NCI-H69 (cell line): ENCODE measurements at regions not wholly inside any gene's neighbourhood (a gene's known extent, or its start where the extent isn't known, plus 50 kb on each side); places are given as distances from the start of the nearest gene placed in this dataset.
A peak's percentile ranks its signal among the peaks of the same experiment; 100 is the strongest.

Experiments
- DNase-seq: peaks from one replicate; lab custom pipeline; 2025; lab: John Stamatoyannopoulos, UW

DNA sequence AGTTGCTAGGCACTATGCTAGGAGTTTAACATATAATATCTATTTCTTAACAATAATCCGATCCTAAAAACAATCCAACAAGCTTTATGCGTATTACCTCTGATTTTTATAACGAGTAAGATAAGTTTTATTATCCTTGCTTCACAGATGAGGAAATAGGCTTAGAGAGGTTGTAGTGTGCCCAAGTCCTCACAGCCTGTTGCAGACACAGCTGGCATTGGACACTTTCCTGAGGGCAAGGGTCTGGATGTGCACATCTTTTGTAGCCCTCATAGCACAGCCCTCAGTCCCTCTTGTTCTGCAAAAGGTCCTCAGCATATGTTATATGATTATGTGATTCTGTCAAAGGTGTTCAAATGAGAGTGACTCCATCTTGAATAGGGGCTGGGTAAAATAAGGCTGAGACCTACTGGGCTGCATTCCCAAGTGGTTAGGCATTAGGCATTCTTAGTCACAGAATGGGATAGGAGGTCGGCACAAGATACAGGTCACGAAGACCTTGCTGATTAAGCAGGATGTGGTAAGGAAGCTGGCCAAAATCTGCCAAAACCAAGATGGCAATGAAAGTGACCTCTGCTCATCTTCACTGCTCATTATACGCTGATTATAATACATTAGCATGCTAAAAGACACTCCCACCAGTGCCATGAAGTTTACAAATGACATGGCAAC is 75.7 kb upstream of the F3 start:
- no peak for DNase-seq

DNA sequence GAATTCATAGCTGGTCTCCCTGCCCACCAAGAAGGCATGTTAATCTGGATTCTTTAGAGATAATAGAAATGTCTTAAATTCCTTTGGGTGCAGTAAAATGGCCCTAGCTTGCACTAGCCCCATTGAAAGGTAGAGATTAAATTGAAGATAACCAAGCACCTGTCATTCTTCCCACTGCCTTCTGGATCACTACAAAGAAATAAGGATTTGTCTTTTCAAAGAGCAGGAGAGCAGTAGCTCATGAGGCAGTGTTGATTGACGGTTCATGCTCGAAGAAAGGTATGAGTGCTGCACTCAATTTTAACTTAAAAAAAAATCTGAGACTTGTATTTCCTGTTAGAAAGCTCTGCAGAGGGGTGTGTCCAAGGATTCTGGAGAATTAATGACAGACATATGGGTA is 74.9 kb upstream of the F3 start:
- no peak for DNase-seq

DNA sequence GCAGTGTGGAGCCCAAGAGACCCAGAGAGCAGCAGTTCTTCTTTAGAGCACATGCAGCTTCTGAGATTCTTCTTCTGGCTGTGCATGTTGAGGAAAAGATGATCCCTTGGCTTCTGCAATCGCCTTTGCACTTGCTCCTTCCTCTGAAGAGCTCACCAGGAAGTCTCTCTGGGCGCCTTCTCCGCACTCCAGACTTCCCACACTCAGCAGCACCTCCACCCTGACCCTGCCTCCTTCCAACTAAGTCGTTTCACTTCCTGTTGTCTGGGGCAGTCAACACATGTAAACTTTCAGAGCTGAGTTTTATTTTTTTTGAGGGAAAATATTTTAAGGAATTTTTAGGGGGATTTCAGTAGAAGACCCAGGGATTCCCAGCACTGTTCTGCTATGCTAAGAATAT is 73.4 kb upstream of the F3 start:
- no peak for DNase-seq

DNA sequence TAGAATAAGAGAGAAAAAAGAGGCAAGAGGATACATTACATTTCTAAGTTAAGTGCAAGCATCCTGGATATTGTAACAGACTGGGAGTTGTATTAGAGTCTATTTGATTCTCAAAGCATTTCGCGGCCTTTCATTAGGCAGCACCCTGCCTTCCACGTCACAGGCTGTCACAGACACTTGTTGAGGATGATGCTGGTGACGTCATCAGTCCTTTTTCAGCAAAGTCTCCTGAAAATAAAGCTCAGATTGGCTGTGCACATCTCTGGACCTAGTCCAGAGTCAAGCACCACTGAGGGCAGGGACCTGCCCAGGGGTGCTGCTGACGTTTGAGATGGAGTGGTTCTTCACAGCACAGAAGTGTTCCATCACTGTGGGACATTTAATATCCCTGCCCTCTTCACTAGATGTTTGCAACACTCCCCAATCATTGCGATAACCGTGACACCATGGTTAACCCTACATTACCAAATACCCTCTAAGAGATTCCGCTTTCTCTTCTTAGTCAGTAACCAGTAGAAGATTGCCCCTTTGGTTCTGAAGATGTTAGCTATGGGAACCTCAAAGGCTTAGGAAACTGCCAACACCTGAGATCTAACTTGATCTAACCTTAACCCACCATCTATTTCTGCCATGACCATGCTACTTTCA is 72.7 kb upstream of the F3 start:
- no peak for DNase-seq

DNA sequence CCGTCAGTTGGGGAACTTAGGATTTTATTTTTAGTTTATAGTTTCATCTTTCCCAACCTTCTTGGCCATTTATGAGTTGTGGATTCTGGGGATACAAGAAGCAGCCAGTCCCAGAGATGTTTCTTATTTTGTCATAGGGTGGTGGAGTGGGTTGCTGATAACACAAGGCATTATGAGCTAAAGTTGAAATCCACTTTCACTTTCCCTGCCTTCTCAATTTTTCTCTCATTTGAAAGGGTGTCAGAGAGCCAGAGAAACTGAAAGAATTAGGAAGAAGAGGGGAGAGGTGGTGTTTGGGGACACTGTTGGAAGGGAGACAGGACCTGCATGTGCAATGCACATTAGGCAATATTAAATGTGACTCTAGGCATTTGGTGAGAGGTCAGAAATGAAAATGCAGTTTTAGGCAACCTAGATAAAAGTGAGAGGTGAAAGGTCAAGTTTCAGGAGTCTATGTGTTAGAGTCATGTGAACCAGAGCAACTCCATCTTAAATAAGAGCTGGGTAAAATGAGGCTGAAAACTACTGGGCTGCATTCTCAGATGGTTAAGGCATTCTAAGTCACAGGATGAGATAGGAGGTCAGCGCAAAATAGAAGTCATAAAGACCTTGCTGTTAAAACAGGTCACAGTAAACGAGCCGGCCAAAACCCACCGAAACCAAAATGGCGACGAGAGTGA is 71.1 kb upstream of the F3 start:
- DNase-seq = no peak

DNA sequence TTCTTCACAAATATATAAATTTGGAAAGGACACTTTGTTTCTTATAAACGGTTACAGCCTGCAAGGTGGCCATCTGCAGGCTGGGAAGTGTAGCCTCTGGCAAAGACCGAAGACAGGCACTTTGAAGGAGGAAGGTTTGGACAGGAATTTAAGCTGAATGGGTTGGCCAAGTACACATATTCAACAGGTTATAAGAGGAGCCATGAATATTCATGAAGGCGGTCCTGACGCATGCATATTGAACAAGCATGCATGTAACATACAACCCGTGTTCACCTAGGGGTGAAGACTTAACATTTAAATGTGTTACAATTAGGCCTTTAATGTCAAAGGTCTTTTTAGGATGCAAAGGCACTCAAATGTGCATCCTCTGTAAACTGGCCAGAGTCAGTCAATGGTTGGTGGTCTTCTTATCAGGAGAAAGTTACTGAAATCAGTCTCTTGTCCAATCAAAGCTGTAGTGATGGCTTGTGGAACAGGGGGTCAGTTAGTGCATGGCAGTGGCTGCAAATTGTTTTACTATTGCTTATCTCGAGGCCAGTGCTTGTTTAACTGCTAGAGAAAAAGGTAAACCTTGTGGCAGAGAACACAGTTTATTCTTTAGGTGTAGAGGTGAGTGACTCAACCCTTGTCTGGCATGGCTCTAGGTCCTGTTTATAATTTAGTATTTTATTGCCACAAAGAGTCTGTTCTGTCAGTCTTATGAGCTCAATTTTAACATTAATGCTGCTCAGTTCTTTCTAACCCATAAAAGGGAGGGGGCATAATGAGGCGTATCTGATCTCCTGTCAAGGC is 70.3 kb upstream of the F3 start:
- DNase-seq = no peak

DNA sequence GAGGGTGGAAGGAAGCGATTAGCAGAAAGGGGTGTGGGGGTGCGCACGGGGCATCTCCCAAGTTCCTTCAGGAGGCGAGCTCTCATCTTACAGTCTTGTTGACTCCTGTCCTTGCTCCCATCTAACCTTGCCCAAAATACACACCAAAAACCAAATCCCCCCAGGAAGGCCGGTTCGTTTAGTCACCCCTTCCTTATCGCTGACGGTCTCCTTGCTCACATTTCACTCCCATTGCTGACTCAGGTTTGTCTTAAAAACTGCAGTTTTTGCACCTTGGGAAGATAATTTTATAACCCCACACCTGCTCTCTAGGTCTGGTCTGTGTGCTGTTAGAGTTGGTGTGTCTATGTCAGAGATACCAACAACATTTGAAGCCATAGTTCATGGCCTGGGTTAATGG is 68.1 kb upstream of the F3 start:
- no peak for DNase-seq

DNA sequence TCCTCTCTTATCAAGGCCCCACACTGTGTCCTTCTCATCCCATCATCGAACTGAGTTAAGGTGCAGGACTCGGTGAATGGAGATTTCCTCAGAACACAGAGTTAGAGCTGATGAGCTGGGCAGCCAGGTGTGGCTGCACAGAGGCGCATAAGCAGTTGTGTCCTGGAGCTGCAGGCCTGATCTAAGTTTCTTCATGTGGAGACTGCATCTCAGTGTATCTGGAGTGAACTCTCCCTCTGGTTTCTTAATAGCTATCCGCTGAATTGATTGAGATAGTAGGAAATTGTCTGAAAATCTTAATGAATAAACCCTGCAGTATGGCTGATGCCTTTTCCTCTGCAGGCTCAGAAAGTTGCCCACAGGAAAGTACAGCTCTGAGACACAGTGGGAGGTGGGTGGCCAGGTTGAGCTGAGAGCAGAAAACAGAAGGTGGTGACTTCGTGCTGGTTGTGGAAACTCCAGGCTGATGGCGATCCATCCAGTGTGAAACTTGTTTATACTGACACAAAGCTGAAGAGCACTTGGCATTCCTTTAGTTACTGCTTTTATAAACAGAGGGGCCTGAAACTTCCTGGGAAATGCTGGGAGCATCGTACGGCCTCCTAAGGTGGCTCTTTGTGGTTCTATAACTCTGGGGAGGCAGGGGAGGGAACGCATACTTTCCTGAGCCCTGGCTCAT is 67.4 kb upstream of the F3 start:
- no peak for DNase-seq

DNA sequence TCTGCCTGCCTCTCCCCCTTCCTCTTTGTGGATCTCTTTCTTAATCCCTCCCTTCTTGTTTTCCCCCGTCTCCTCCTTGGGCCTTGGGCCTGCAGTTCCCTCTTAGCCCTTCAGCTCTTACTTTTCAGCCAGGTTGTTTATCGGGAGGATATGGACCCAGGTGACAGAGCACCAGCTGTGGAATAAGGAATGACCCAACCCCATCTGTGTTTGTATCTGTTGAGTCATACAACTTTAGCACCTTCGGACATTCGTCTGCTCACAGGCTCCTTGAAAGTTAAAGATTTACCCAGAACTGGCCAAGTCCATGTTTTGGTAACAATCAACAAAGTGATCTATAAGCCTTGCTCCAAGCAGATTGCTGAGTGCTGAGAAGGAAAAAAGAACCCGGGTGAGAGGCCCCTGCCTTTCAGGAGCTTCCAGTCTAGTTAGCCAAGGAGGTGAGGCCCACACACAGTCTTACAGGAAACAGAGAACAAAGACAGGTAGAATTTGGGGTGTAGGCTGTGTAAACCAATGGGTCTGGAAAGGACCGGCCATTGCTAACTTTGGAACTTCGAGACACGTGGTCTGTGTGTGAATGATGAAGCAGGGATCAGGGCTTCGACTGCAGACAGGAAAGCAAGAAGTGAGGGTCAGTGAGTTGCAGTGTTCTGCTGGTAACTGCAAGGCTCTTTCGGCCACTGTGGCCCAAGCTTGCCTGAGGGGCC is 66.7 kb upstream of the F3 start:
- DNase-seq = no peak

DNA sequence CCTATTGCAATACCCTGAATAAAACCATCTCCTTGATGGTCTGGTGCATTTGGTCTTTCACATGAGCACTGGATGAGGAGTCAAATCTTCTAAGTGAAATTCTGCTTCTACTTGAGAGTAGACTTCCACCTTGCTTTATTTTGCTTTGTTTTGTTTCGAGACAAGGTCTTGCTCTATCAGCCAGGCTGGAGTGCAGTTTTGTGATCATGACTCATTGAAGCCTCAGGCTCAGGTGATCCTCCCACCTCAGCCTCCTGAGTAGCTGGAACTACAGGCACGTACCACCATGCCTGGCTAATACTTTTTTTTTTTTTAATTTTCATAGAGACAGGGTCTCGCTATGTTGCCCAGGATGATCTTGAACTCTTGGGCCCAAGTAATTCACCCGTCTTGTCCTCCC is 65.8 kb upstream of the F3 start:
- no peak for DNase-seq

DNA sequence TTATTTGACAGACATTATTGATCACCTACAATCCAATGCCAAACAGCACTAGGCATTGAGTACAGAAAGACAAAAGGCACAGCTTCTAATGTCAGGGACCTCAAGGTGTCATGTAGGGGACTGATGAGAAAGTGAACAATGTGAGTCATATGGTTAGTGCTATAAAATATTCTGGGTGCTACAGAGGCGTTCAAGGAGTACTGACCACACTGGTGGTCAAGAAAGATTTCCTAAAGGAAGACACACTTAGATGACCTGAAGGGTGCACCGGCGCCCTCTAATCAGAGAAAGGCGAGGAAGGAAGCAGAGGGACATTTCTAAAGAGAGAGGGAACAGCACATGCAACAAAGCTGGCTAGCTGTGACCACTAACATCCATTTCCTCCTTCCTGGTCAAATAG is 64.9 kb upstream of the F3 start:
- no peak for DNase-seq

DNA sequence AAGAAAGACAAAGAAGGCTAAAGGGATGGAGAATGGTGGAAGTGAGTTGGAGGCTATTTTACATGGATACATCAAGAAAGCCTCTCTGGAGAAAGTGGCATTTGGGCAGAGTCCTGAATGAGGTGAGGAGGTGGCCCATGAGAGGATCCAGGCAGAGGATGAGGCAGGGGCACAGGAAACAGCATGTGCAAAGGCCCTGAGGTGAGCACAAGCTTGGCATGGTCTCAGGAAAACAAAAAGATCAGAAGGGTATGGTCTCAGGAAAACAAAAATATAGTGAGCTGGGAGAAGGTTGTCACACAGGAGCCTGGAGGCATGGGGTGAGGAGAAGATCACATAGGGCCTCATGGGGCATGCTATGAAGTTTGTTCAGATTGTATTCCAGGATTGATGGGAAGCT is 62.1 kb upstream of the F3 start:
- DNase-seq = no peak

DNA sequence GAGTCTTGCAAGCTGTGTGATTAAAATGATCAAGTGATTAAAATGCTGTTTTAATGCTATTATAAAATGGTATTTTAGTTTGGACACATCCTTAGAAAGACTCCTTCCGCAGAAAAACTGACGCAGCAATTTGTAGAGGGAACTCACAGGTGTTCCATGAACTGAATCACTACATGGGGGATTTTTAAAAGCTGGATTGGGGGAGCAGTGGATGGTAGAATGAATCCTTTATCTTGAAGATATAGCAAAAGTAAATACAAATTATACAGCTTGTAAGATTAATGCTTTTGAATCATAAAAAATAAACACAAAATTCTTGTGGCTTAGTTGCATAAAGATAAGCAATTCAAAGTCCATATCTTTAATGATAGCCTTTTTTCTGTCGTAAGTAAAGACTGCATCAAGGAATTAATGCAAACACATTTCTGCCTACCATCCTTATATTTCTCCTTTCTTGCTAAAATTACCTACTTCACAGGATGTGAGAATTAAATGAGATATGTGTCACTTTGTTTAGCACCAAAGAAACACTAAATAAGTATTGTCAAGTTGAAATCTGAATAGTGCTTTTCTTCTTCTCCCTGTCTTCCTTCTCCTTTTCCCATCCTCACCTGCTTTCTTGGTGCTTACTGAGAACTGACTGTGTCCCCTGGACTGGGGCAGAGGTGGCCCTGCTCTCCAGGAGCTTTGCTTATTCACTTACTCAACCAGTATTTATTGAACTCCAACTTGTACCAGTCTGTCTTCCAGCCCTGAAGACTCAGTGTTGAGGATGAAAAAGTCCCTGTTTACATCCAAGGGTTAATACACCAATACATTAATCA is 61.5 kb upstream of the F3 start:
- no peak for DNase-seq

DNA sequence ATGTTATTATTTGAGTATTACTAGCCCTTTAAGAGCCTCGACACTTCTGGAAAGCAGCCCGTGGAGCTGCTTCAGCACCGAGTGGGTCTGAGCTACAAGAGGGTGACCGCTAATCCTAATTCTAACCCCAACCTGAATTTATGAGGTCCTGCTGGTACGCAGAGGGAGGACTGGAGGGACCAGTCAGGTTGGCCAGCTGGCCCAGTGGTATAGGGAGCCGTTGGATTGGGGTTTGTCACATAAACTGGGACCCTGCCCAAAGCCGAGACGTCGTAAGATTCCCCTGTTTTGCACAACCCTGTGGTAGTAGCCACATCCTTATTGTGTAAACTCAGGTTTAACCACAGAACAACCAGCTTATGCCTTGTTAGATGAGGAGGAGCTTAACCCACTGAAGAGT is 60.8 kb upstream of the F3 start:
- no peak for DNase-seq

DNA sequence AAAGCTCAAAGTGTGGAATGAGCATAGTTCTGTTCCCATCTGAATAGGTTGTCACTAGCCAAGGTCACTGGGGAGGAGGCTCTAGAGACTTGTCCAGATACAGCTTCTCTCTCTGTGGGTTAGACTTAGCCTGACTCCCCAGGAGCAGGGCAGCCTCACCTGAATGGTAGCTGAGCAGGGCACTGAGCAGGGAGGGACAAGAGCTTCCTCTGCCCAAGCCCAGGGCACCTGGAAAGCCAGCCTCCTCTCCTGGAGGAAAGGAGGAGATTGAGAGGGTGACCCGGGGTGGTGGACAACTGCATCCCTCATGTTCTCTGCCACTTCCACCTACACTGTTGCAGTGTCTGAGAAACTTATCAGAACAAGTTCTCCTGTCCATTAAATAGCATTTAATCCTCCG is 59.0 kb upstream of the F3 start:
- DNase-seq = no peak

DNA sequence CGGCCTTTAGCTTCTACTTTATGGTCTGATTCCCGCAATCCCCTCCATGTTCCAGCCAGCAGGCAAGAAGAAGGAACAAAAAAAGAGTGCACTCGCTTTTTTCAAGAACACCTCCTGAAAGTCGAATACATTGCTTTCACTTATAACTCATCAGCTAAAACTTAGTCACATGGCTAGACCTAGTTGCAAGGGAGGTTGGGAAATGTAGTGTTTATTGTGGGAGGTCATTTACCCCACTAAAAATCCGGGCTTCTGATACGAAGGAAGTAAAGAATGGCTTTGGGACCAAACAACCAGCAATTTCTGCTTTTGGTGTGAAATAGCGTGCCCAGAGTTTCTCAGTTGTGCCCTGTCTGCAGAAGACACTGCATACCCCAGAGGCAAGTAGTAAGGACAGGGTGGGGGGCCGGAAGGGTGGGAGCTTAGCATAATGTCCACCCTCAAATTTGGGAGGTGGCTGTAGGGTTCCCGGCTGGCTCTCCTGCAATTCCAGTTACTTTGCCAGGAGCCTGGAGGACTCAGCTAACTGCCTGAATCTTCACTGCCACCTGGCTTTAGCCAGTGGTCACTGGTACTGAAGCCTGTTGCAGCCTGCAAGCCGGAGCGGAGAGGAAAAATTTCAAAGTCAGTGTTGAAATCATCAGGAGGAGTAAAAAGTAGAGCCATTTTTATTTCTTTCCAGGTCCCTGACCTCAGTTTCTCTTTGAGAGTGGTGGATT is 57.7 kb upstream of the F3 start:
- peak; percentile 2 for DNase-seq

DNA sequence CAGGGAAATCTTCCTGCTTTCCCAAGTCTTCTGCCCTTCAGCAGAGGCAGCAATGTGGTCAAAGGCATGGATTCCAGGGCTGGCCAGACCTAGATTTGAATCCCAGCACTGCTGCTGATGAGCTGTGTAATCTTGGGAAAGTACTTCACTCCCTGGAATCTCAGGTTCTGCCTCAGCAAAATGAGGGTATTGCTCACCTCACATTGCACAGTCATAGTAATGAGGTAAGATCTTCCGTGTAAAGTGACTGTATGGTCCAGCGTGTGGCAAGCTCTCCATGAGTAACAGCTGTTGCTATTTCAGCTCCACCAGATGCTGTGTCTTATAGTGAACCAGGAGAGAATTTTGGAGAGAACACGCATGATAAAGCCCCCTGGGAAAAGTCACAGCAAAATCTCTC is 56.1 kb upstream of the F3 start:
- no peak for DNase-seq

DNA sequence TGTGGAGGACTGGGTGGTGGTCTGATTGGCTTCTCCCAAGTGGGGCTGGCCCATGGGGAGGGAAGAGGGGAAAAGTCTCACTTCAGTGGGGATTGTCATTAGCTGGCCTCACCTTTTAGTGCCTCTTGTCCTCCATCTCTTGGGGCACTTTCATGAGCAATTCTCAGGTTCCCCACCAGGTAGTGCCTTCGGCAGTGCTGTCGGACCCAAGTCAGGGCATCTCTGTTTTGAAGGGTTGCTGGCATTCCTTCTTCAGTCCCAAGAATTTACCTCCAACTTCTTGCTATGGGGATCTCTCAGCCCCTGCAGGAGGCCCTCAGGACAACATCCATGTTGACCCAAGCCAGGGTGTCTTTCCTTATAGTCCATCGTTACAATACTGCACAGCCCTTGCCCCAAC is 54.7 kb upstream of the F3 start:
- no peak for DNase-seq

DNA sequence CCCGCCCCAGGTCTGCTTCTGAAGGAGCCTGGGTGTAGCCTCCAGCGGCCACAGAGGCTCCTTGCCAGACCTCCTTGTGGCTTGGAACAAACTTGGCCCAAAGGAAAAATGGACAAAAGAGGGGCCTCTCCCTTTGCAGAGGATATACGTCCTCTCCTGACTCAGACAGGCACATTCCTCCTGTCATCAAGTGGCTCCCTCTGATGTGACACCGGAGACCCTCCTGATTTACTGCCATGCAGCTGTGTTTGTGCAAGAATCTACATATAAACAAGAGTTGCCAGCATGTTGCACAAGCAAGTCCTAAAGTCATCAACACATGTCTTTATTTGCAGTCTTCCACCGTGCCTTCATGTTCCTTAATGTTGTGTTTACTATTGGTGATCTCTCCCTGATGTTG is 54.1 kb upstream of the F3 start:
- no peak for DNase-seq

DNA sequence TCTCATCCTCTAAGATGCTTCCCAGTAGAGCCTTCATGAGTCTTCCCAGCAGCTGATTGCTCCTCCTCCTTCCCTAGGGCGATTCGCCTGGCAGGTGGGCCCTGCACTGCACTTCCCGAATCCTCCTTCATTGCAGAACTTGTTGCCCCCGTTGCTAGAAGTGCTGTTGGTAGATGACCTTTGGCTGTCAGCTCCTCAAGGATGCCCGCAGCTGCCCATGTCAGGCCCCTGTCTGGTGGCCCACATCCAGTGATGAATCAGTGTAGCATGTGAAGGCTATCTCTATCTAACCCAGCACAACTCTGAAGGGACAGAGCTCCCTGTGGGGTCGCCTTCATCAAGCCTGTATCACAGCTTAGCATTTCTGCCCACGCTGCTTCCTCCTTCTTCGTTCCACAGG is 52.1 kb upstream of the F3 start:
- DNase-seq = no peak
